ENCODE measurements at regions not wholly inside any gene's neighbourhood (a gene's known extent, or its start where the extent isn't known, plus 50 kb on each side); places are given as distances from the start of the nearest gene placed in this dataset.

- no peak for DNase-seq
These were observed 133.1 kb upstream of the NPVF start for GRCh38 chr7:25361387-25361786.

- DNase-seq = no peak
These were observed 133.6 kb upstream of the NPVF start for GRCh38 chr7:25361863-25362262.

DNA sequence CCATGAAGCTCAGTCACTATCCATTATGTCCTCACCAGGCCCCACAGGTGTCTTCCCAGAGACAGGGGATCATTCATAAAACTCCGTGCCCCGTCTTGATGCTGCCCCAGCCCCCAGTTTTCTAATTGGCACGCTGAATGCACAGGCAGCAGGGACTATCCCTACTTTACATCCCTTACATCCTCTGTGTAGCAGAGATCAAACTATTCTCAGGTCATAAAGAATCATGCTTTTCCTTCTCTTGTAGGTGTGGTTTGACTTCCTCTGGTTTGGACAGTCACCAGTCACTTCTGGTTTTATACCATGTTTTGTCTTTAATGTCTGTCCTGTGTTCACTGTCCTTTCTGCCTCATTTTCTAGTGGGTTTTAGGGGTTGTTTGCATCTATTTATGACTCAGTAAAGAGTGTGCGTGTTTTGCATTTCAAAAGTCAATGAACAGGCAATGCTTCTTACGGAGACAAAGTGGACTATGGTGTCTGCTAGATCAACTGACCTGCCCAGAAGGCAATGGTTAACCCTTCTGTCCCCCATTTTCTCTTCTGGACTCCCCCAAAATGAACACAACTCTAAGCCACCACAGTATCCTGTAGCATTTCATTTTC lies 140.4 kb upstream of the NPVF start:
- DNase-seq = no peak

DNA sequence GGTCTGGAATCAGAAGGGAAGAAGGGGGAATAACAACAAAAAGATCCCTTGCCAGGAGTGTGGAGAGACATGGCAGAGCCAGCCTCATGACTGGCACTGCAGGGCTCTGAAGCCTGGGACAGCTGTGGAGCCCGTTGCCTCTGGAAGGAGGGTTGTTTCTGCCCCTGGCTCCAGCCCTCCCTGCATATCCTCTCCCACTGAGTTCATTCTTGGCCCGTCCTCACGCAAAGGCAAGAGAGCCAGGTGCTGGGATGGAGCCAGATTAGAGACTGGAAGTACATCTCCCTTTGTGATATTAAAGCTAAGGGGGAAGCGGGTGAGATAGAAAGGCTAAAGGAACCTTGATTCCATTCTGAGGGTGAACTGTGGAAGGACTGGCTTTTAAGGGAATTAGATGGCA lies 141.5 kb upstream of the NPVF start:
- DNase-seq = no peak

GRCh38 chr7:25371972-25372371 lies 143.7 kb upstream of the NPVF start:
- DNase-seq = no peak

DNA sequence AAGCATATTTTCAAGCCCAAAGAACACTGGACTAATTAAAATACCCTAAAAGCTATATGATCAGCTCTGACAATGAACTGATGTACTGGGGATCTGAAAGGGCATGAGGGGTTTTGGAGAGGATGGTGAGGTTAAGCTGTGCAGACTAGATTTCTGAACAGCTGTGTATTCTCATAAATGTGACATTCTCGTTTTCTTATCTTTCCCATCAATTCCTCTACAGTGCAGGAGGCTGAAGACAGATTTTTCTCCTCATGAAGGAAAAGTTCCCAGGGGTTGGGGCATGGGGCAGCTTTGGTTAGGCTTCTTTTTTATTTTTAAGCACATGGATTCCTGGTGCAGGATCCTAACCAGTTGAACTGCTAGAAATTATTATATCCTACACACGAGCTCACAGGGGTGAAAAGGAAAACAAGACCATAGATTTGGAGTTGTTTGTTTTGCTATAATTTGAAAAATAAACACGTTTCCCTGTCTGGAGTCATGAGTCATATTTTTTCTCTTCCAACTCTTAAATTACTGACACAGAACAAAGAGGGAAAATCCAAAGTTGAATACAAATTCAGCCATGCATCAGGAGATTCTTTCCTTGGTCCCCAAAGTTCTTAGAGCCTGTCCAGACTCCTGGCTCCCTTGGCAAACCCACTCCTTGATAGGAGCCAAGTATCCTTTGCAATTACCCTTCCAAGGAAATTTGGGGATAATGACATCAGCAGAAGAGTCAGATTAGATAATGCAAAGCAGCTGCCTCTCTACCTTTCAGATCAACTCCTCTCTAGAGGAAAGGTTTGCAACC lies 147.7 kb upstream of the NPVF start:
- DNase-seq = no peak

DNA sequence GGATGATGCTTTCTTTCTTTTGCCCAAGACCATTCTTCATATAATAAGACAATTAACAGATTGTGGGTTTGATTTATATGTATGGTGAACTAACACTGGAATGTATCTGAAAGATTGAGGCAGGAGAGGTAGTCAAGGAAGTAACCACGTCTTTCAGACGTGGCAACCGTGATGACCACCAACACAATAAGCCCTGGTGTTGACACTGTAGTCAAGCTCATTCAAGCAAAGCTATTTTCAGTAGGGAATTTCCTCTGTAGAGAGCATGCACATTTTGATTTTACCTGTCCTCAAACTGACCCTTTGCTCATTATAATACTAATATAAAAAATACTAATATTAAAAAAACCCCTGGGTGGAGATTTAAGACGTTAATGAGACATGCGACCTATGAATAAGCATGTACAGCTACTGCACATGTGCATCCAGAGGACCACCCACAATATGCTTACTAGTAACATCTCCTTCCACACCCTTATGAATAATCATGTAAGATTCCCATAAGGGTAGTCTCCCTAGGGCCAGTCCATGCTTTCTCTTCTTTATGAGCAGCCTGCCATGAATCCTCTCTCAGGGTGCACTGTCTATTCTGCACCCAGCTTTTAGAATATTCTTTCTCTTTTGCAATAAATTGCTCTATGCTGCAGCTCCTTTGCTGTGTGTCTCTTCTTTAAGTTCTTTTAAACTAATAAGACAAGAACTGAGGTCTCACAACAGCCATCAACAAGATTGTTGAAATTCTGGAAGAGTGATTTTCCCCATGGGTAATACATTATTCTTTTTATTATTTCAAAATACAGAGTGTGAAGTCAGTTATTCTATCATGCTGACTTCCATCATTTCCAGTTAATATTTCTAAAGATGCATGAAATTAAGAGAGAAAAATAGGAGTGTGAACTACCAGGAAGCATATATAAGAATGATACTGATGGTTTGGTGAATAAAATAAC lies 151.3 kb upstream of the NPVF start:
- DNase-seq = no peak

DNA sequence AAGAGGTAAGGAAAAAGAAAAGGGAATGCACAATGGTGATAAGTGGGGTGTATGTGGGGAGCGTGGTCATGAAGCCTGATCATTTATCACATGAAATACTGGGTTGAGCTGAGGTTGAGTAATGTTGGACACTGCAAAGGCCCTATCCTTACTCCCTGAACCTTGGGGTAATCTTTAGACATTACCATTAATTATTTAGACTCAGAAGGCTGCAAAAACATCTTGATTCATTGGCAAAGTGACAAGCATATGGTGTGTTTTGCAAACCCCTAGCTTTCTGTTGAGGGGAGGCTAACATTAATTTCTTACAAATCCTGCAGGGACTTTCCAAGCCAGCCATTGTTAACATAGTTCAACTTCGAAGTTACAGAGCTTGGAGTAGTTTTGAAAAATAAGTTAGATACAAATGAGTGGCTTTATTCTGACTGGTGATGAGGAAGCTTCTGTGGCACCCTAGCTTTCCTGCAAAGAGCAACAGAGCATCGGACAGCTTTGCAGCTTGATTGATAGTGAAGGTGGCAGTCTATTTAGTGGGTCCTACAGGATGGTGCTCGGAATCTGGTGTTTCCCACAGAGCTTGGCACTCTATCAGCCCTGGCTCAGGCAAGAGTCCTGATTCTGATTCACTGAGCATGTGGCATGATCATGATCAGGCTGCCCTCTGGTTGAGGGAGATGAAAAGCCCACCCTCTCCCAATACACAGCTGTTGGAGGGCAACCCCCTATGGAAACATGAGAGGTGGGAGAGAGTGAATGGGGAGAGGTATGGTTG lies 153.7 kb upstream of the NPVF start:
- DNase-seq = no peak

DNA sequence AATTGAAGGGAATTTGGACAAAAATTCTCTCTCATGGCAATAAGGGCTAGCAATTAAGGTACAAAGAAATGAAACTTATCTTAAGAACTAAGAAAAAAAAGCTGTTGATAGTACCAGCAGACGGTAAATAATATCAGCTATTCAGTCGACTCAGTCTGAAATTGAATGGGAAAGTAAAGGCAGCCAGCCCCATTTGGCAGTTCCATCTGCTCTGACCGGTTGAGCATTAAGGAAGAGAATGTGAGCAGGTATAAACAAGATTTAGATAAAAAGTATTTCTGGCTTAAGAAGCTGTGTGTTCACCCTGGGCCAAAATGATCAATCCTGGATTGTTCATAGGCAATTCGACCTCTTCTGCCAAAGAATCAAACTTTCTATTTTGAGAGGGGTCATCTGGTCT lies 154.6 kb upstream of the NPVF start:
- no peak for DNase-seq

- DNase-seq = no peak
These were observed 155.1 kb upstream of the NPVF start for GRCh38 chr7:25383402-25383801.

GRCh38 chr7:25384788-25385505 lies 156.7 kb upstream of the NPVF start:
- DNase-seq = no peak

- no peak for DNase-seq
These were observed 157.3 kb upstream of the NPVF start for GRCh38 chr7:25385506-25386136.

- no peak for DNase-seq
These were observed 158.0 kb upstream of the NPVF start for GRCh38 chr7:25386311-25386744.

GRCh38 chr7:25388681-25389080 lies 160.4 kb upstream of the NPVF start:
- no peak for DNase-seq

GRCh38 chr7:25389489-25390106 lies 161.3 kb upstream of the NPVF start:
- peak; percentile 81 for DNase-seq

DNA sequence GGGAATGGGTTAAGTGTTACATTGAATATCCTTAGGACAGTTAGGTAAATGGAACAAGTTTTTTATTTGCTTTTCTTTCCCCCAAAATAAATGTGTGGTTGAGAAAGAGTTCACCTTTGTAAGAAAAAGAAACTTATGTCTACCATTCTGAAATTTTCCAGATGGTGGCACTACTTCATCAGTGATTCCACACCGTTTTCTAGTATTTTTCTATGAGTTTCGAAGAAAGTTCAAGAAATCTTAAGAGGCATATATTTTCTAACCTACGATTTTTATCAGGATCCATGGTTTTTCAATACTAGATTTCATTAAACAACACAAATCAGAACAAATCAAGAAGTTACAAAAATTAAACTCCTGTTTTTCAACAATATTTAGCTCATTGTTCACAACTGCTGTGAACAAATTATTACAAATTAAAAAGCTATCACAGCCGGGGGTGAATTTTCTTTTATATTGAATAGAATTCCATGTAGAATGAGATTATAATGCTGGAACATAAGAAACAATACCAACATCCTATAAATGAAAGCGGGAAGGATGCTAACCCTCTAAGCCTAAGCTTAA lies 163.1 kb upstream of the NPVF start:
- DNase-seq = peak; percentile 61

GRCh38 chr7:25391961-25392587 lies 163.8 kb upstream of the NPVF start:
- DNase-seq = no peak

DNA sequence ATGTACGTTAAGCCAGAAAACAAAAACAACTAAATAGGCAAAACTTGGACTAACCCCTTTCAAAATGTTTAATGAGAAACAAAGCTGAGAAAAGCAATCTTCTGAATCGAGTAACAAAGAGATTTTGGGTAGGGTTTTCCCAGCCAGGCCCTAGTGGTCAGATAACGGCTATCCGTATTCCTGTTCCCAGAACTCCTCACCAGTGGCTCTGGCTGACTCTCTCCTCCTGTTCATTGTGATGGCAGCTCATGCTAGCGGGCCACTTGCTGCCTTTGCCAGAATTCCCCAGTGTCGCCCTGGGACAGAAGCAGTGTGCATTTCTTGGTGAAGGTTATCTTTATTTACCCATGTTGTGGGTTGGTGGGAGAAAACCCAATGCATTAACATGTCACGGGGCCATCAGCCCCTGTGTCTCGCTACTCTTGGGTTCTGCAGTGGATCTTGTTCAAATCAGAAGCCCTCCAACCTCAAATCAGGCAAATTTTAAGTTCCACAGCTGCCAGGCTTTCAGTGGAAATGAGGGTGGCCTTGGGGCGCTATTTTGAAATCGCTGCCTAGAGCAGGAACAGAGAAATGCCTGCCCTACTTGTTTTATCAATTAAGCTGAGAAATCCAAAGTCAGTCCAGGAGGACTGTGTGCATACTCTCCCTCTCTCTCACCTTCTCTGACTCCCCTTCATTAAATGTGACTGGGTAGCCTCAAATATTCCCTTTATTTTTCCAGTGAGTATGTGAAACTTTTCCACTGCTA lies 164.5 kb upstream of the NPVF start:
- DNase-seq = no peak

GRCh38 chr7:25395976-25396375 lies 167.7 kb upstream of the NPVF start:
- DNase-seq = no peak

All from left kidney (tissue), 1 donor.